ENCODE measurements at regions not wholly inside any gene's neighbourhood (a gene's known extent, or its start where the extent isn't known, plus 50 kb on each side); places are given as distances from the start of the nearest gene placed in this dataset.

DNA sequence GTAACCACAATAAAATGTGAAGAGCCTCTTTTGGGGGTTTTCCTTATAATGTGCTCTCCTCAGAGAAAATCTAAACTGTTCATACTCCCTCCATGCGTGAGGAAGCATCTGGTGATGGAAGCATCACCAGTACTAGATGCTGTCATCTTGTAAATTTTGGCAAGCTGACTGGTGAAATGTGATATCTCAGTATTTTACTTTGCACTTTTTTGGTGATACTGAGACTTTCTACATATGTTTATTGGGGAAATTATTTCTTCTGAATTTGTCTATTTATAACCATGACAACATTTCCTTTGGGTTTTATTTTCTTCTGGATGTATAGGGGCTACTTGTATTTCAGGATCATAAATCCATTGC, 95.9 kb upstream of the DLGAP1 start:
- TF ChIP-seq EP300 (conservative IDR thresholded peaks at IDR 0.05; ENCODE audit: poor library complexity, severe bottlenecking) (no peak), MXI1 (conservative IDR thresholded peaks at IDR 0.05; ENCODE audit: poor library complexity, severe bottlenecking) (no peak), POLR2AphosphoS5 (IDR thresholded peaks at IDR 0.05) (no peak), RAD21 (conservative IDR thresholded peaks at IDR 0.05) (no peak)
- TF ChIP-seq, protein P1, sequence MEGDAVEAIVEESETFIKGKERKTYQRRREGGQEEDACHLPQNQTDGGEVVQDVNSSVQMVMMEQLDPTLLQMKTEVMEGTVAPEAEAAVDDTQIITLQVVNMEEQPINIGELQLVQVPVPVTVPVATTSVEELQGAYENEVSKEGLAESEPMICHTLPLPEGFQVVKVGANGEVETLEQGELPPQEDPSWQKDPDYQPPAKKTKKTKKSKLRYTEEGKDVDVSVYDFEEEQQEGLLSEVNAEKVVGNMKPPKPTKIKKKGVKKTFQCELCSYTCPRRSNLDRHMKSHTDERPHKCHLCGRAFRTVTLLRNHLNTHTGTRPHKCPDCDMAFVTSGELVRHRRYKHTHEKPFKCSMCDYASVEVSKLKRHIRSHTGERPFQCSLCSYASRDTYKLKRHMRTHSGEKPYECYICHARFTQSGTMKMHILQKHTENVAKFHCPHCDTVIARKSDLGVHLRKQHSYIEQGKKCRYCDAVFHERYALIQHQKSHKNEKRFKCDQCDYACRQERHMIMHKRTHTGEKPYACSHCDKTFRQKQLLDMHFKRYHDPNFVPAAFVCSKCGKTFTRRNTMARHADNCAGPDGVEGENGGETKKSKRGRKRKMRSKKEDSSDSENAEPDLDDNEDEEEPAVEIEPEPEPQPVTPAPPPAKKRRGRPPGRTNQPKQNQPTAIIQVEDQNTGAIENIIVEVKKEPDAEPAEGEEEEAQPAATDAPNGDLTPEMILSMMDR (IDR thresholded peaks at IDR 0.05; ENCODE audit: poor library complexity, severe bottlenecking): no peak
- TF ChIP-seq, protein P2, sequence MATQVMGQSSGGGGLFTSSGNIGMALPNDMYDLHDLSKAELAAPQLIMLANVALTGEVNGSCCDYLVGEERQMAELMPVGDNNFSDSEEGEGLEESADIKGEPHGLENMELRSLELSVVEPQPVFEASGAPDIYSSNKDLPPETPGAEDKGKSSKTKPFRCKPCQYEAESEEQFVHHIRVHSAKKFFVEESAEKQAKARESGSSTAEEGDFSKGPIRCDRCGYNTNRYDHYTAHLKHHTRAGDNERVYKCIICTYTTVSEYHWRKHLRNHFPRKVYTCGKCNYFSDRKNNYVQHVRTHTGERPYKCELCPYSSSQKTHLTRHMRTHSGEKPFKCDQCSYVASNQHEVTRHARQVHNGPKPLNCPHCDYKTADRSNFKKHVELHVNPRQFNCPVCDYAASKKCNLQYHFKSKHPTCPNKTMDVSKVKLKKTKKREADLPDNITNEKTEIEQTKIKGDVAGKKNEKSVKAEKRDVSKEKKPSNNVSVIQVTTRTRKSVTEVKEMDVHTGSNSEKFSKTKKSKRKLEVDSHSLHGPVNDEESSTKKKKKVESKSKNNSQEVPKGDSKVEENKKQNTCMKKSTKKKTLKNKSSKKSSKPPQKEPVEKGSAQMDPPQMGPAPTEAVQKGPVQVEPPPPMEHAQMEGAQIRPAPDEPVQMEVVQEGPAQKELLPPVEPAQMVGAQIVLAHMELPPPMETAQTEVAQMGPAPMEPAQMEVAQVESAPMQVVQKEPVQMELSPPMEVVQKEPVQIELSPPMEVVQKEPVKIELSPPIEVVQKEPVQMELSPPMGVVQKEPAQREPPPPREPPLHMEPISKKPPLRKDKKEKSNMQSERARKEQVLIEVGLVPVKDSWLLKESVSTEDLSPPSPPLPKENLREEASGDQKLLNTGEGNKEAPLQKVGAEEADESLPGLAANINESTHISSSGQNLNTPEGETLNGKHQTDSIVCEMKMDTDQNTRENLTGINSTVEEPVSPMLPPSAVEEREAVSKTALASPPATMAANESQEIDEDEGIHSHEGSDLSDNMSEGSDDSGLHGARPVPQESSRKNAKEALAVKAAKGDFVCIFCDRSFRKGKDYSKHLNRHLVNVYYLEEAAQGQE (IDR thresholded peaks at IDR 0.05; ENCODE audit: borderline replicate concordance): no peak

Data from neural cell (in vitro differentiated cells).